ELR (cell line): ENCODE measurements at regions not wholly inside any gene's neighbourhood (a gene's known extent, or its start where the extent isn't known, plus 50 kb on each side); places are given as distances from the start of the nearest gene placed in this dataset.

Experiments
- DNase-seq: peaks from one replicate; pipeline ENCODE4 v3.0.0-alpha.2; 2015; ENCODE audit warnings: low read depth

GRCh38 chr12:78586790-78587189, 277.8 kb upstream of the SYT1 start:
- no peak for DNase-seq

- DNase-seq = no peak
Observed at GRCh38 chr12:78599366-78599765, 265.2 kb upstream of the SYT1 start.

GRCh38 chr12:78600541-78600940, 264.0 kb upstream of the SYT1 start:
- DNase-seq = no peak

DNA sequence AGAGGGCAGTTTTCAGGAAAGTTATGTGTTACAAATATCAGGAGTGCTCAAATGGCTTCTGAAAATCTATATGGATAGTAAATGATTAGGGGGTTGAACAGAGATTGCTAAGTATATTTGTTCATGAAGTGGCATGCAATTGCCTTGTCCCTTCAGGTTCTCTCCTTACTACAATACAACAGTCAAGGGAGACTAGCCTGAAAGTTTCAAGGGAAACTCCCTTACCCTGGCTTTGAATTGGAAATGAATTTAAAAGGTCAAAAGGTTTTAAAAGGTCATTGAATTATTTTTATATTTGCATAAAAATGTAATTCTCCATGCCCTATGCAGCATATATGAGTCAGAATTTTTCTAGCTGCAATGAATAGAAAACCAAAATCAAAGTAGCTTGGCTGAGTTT, 253.1 kb upstream of the SYT1 start:
- no peak for DNase-seq

- no peak for DNase-seq
Observed at GRCh38 chr12:78612190-78612589, 252.4 kb upstream of the SYT1 start.

DNA sequence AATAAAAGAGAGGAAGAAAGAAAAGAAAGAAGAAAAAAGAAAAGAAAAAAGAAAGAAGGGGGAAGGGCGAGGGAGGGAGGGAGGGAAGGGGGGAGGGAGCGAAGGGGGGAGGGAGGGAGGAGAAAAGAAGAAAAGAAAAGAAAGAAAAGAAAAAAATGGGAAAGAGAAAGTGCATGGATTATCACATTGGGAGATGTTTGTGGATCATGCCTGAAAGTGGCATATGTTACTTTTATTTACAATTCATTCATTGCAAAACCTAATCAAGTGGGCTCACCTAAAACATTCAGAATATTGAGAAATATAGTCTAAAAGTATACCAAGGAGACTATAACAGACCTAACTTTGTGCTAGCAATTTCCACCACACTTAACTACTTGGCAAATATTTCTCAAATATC, 246.9 kb upstream of the SYT1 start:
- DNase-seq = no peak

- no peak for DNase-seq
Observed at GRCh38 chr12:78622529-78623195, 241.9 kb upstream of the SYT1 start.

- DNase-seq = no peak
Observed at GRCh38 chr12:78628491-78629100, 236.0 kb upstream of the SYT1 start.

GRCh38 chr12:78636231-78636855, 228.2 kb upstream of the SYT1 start:
- DNase-seq = no peak

GRCh38 chr12:78641837-78642423, 222.6 kb upstream of the SYT1 start:
- peak; percentile 46 for DNase-seq

DNA sequence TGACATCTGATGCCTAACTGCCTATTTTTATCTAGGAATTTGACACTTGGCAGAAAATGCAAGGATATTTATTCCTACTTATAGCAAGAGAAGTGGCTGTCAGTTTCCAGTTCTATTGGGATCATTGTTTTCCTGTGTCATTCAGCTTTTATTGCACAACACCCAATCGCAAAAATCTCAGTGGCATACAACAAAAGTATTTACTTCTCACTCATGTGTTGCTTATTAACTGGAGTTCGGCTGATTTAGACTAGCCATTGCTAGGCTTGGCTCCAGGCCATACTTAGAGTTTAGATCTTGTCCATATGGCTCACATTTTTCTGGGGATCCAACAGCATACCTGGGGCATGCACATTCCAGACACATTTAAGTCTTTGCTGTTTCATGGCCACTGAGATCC, 218.6 kb upstream of the SYT1 start:
- DNase-seq = no peak

DNA sequence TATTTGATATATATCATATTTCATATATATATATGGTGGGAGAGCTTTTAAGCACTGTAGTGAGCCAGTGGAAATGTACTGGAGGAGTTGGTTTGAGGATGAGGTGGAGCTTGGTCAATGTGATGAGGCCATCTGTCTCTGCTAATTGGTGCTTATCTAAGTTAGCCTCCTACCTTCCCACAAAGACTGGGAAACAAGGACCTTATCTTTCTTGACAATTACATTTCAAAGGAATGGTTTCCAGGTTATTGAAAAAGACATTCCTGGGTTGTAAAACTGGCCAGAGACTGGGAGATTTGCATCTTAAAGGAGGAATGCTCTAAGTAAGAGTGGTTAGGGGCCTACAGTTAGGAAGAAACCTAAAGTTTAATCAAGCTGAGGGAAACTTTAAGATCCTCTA, 212.8 kb upstream of the SYT1 start:
- DNase-seq = no peak

- DNase-seq = no peak
Observed at GRCh38 chr12:78666584-78666983, 198.0 kb upstream of the SYT1 start.

DNA sequence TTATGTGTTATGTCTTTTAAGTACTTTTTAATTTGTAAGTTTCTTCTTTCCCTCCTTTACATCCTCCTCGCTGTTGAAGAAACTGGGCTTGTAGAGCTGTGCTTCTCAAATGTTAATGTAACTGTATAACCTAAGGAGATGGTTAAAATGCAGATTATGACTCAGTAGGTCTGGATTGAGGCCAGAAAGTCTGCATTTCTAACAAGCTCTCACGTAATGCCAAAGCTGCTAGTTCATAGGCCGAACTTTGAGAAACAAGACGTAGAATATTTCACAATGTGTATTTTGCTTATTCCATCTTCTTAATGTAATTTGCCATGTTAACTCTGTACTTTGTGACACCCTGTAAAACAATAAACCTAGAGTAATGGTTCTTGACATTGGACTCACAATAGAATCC, 193.3 kb upstream of the SYT1 start:
- DNase-seq = peak; percentile 57

- DNase-seq = no peak
Observed at GRCh38 chr12:78672033-78672432, 192.5 kb upstream of the SYT1 start.

- DNase-seq = peak; percentile 30
Observed at GRCh38 chr12:78674311-78675090, 190.1 kb upstream of the SYT1 start.

DNA sequence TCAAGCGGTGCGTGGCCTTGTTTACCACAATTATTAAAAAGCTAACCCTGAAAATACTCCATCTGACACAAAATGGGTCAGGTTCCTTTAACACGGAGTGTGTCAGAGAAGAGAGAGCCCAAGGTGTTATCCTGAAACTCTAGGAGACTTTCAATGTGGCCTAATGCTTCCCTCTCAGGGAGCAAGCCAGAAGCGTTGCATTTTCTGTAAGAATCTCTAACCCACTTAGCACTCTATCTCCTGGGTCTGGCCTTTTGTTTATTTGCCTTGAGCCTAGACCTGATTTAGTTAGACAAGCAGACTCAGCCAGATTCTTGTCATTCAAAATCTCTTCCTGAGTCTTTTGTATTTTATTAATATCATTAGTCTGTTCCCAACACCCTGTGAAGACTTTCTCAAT, 184.0 kb upstream of the SYT1 start:
- no peak for DNase-seq

DNA sequence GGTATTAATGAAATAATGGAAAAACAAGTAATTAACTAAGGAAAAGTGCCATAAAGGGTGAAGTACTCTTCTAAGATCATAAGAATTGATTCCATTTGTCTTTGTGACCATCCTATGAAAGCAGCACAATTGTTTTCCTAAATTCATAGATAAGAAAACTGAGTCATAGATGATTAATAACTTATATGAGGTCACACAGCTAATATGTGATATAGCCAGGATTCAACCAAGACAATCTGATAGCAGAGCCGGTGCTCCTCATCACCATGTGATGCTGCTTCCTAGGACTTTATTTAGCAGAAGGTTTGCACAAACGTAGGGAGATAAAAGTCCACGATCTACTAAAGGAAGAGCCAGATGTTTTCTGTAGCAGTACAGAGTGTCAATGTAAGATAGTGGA, 181.5 kb upstream of the SYT1 start:
- DNase-seq = peak; percentile 35

GRCh38 chr12:78683626-78684025, 180.9 kb upstream of the SYT1 start:
- no peak for DNase-seq

GRCh38 chr12:78684419-78684818, 180.2 kb upstream of the SYT1 start:
- DNase-seq = no peak

DNA sequence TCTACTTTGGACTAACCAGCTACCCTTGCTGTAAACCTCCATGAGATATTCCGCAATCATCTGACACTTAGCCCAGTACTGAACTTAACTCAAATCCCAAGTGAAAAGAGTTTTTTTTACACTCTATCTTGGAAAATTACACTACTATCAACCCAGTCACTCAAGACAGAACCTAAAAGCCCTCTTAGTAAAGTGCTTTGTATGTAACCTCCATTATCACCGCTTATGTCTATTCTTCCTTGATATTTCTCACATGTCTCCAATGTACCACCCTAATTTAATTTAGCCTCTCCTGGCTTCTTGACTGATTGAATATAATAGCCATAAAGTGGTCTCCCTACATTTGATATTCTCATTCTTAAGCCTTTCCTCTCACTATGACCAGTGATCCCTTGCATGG, 168.8 kb upstream of the SYT1 start:
- no peak for DNase-seq

DNA sequence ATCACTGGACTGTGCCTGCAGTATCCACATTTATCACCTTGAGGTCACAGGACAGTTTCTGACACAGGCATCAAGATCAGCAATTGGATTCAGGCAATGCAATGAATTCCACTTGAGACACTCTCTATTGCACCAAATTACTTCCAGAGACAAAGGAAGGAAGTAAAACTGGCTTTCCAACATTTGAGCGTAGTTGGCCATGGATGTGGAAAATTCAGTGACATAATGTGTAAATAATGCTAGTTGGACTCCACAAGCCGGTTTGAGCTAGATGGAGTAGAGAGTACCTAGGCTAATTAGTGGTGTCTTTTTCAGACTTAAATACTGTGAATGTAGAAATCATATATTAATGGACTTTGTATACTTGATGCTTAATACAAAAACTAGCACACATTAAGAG, 168.3 kb upstream of the SYT1 start:
- DNase-seq = no peak
